HCT116 (cell line): ENCODE measurements at regions not wholly inside any gene's neighbourhood (a gene's known extent, or its start where the extent isn't known, plus 50 kb on each side); places are given as distances from the start of the nearest gene placed in this dataset.

ENCODE experiments used
- ATAC-seq: fragments of 200-7000 bp; cut with Tn5 transposase; 2 replicates; pipeline ENCODE4 v1.9.1; 2020; ENCODE audit warnings: mild to moderate bottlenecking, moderate library complexity
- BruUV-seq: library from RNA; stranded (reverse); fragments of 400-500 nt; replicated peaks from 2 replicates; lab custom pipeline; 2021; lab: Mats Ljungman, UMichigan
- CTCF ChIA-PET: fragments of 300-600 bp; sonication (Branson Sonifier 250); formaldehyde crosslinking; loops from one replicate; lab custom pipeline; 2021; ENCODE audit warnings: antibody characterized with exemption; lab: Charles Lee
- POLR2A ChIA-PET: fragments of 300-600, 350-600 bp; sonication (Branson Sonifier 250); formaldehyde crosslinking; loops from one replicate; lab custom pipeline; 2021; ENCODE audit warnings: antibody characterized with exemption; lab: Charles Lee
- RAD21 ChIA-PET, 2 experiments: fragments of 300-600 bp; sonication (Branson Sonifier 250); formaldehyde crosslinking; loops; one replicate each; lab custom pipeline; 2023; ENCODE audit warnings: low total read pairs in 2 of 2; ENCODE audit not compliant: uncharacterized antibody in 2 of 2, unreplicated experiment in 2 of 2, low non-redundant PET in 1 of 2; lab: Charles Lee
- DNase-seq: peaks from one replicate; pipeline ENCODE4 v3.0.0-alpha.2; 2010; ENCODE audit warnings: low read depth, low spot score
- H2AFZ ChIP-seq: fragments of 200-600 bp; shearing (Covaris generic), sonication (generic); 2 replicates; pipeline ENCODE4 v1.6.1; 2017; ENCODE audit warnings: low read depth, mixed run types, mixed read lengths, antibody characterized with exemption, low read length; ENCODE audit not compliant: poor library complexity, severe bottlenecking
- H3K27ac ChIP-seq: 2 replicates; pipeline ENCODE4 v1.5.1; 2012; ENCODE audit warnings: low read depth, low read length
- H3K27me3 ChIP-seq: fragments of 200-600 bp; sonication (generic); 2 replicates; pipeline ENCODE4 v1.6.1; 2016; ENCODE audit warnings: mixed run types, low read length, mixed read lengths; ENCODE audit not compliant: insufficient read depth
- H3K36me3 ChIP-seq, 2 experiments: fragments of 200-500 bp in 1 of 2; fragments of 200-600 bp in 1 of 2; sonication (Bioruptor generic) in 1 of 2; sonication (generic) in 1 of 2; 2 replicates each; pipeline versions ENCODE4 v1.5.1 to v1.6.1; 2014 to 2016; ENCODE audit warnings: low read length in 2 of 2, inconsistent platforms in 1 of 2, mixed read lengths in 1 of 2, mixed run types in 1 of 2; ENCODE audit not compliant: insufficient read depth in 2 of 2, control insufficient read depth in 1 of 2
- H3K4me1 ChIP-seq, 2 experiments: fragments of 200-600 bp in 1 of 2; sonication (generic) in 1 of 2; 2 replicates each; pipeline versions ENCODE4 v1.5.1 to v1.6.1; 2012 to 2017; ENCODE audit warnings: low read length in 2 of 2, inconsistent platforms in 1 of 2, mild to moderate bottlenecking in 1 of 2, mixed read lengths in 1 of 2, mixed run types in 1 of 2, moderate library complexity in 1 of 2; ENCODE audit not compliant: insufficient read depth in 2 of 2, control insufficient read depth in 1 of 2
- H3K4me2 ChIP-seq: fragments of 200-600 bp; sonication (generic); 2 replicates; pipeline ENCODE4 v1.6.1; 2017; ENCODE audit warnings: mixed run types, low read length, mixed read lengths
- H3K4me3 ChIP-seq, 2 experiments: fragments of 200-600 bp in 1 of 2; sonication (generic) in 1 of 2; replicated peaks in 1 of 2; 2 replicates each; pipeline ENCODE4 v1.5.1; 2011 to 2016; ENCODE audit warnings: low read length in 2 of 2, control low read depth in 1 of 2, low read depth in 1 of 2, mild to moderate bottlenecking in 1 of 2, mixed read lengths in 1 of 2, mixed run types in 1 of 2
- H3K79me2 ChIP-seq: fragments of 200-600 bp; sonication (generic); 2 replicates; pipeline ENCODE4 v1.6.1; 2017; ENCODE audit warnings: mild to moderate bottlenecking, mixed run types, low read length, moderate library complexity, mixed read lengths; ENCODE audit not compliant: insufficient read depth
- H3K9ac ChIP-seq: fragments of 200-600 bp; sonication (generic); 2 replicates; pipeline ENCODE4 v1.6.1; 2016; ENCODE audit warnings: low read length, mixed read lengths
- H3K9me2 ChIP-seq: fragments of 200-600 bp; sonication (generic), shearing (Covaris generic); 2 replicates; pipeline ENCODE4 v1.6.1; 2017; ENCODE audit warnings: mixed run types, mild to moderate bottlenecking, moderate library complexity; ENCODE audit not compliant: insufficient read depth
- H3K9me3 ChIP-seq, 2 experiments: fragments of 200-500 bp in 1 of 2; fragments of 200-600 bp in 1 of 2; sonication (Bioruptor generic) in 1 of 2; sonication (generic) in 1 of 2; 2 replicates each; pipeline ENCODE4 v1.6.1; 2014 to 2017; ENCODE audit warnings: low read length in 2 of 2, mixed read lengths in 2 of 2, inconsistent platforms in 1 of 2, low read depth in 1 of 2, mild to moderate bottlenecking in 1 of 2, mixed run types in 1 of 2, moderate library complexity in 1 of 2; ENCODE audit not compliant: control insufficient read depth in 1 of 2, insufficient read depth in 1 of 2
- H4K20me1 ChIP-seq: fragments of 200-600 bp; sonication (generic), shearing (Covaris generic); 2 replicates; pipeline ENCODE4 v1.6.1; 2017; ENCODE audit warnings: mixed run types, mild to moderate bottlenecking, moderate library complexity; ENCODE audit not compliant: insufficient read depth
- CBX3 ChIP-seq: IDR thresholded peaks from 2 replicates; pipeline ENCODE4 v1.6.1; 2012; ENCODE audit warnings: low read depth
- CEBPB ChIP-seq: IDR thresholded peaks from 2 replicates; pipeline ENCODE4 v1.6.1; 2012; ENCODE audit warnings: low read depth
- EZH2phosphoT487 ChIP-seq: fragments of 200-600 bp; IDR thresholded peaks from 2 replicates; pipeline ENCODE4 v1.6.1; 2018; ENCODE audit warnings: antibody characterized with exemption, borderline replicate concordance
- FOSL1 ChIP-seq: IDR thresholded peaks from 2 replicates; pipeline ENCODE4 v1.6.1; 2012; ENCODE audit warnings: low read depth
- POLR2A ChIP-seq: IDR thresholded peaks from 2 replicates; pipeline ENCODE4 v1.7.0; 2011; ENCODE audit warnings: borderline replicate concordance; ENCODE audit not compliant: insufficient read depth, insufficient read length; ENCODE audit errors: extremely low read depth
- POLR2AphosphoS5 ChIP-seq: IDR thresholded peaks from 2 replicates; pipeline ENCODE4 v1.6.1; 2011; ENCODE audit warnings: mild to moderate bottlenecking, low read depth, low read length, moderate library complexity
- RAD21 ChIP-seq: IDR thresholded peaks from 2 replicates; pipeline ENCODE4 v1.6.1; 2012; ENCODE audit warnings: low read depth, mild to moderate bottlenecking
- intact Hi-C: fragments of 100-400 bp; cut with micrococcal nuclease; formaldehyde crosslinking; loops from 2 replicates; pipeline ENCODE4 v1.10.0; 2022
- TF ChIP-seq, protein P1 (sequence below): IDR thresholded peaks from 2 replicates; pipeline ENCODE4 v1.6.1; 2011; ENCODE audit warnings: mild to moderate bottlenecking, low read length, moderate library complexity; ENCODE audit not compliant: insufficient replicate concordance; ENCODE audit errors: extremely low read depth
- TF ChIP-seq, protein P2 (sequence below): IDR thresholded peaks from 2 replicates; pipeline ENCODE4 v1.6.1; 2012

DNA sequence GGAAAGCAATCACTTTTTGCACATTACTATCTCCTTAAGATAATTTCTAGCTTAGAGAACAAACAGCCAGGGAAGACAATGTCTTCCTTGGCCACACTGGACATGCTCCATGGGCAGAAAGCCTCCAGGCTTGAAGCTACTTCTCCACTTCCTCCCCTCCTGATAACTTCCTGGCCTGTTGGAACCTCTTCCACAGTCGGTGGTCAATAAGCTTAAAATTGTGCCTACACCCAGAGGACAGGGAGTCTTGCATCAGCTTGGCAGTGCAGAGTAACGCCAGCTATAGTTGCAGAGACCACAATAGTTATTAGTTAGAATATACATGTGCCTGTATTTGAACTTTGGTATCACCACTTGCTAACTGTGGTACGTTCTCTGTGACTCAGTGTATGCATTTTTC is 58.1 kb upstream of the ABCA1 start:
- ChIA-PET POLR2A (no interaction called here), CTCF (no interaction called here), RAD21 (interaction anchor here in 1 of 2 experiments (0.6 kb wide), 1 partner anchor 18 kb away, joined by 3 read pairs; no protein-coding TSS in a partner anchor)
- no peak overlapping the region for H2AFZ ChIP-seq
- H3K9ac ChIP-seq = no peak overlapping the region
- H3K27me3 ChIP-seq = no peaks in the 10 kb centered on the region
- TF ChIP-seq CBX3 = no peak
- TF ChIP-seq RAD21 = no peak
- TF ChIP-seq, protein P1, sequence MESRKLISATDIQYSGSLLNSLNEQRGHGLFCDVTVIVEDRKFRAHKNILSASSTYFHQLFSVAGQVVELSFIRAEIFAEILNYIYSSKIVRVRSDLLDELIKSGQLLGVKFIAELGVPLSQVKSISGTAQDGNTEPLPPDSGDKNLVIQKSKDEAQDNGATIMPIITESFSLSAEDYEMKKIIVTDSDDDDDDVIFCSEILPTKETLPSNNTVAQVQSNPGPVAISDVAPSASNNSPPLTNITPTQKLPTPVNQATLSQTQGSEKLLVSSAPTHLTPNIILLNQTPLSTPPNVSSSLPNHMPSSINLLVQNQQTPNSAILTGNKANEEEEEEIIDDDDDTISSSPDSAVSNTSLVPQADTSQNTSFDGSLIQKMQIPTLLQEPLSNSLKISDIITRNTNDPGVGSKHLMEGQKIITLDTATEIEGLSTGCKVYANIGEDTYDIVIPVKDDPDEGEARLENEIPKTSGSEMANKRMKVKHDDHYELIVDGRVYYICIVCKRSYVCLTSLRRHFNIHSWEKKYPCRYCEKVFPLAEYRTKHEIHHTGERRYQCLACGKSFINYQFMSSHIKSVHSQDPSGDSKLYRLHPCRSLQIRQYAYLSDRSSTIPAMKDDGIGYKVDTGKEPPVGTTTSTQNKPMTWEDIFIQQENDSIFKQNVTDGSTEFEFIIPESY = no peak
- no peak for TF ChIP-seq POLR2AphosphoS5
- TF ChIP-seq, protein P2, sequence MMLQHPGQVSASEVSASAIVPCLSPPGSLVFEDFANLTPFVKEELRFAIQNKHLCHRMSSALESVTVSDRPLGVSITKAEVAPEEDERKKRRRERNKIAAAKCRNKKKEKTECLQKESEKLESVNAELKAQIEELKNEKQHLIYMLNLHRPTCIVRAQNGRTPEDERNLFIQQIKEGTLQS = no peak
- TF ChIP-seq FOSL1 = no peak
- no peak for TF ChIP-seq POLR2A
- DNase-seq = no peak
- H3K27ac ChIP-seq = no peak overlapping the region
- intact Hi-C loops = no loop called here
- H4K20me1 ChIP-seq = no peaks in the 10 kb centered on the region
- H3K79me2 ChIP-seq = no peaks in the 10 kb centered on the region
- BruUV-seq = no TSS peak
- peaks cover 5 to 8% of the 10 kb centered on the region in 2 experiments; a peak in 3 of 4 replicates for H3K4me1 ChIP-seq
- ATAC-seq = no peak
- no peaks in the 10 kb centered on the region for H3K9me2 ChIP-seq
- no peak overlapping the region for H3K4me3 ChIP-seq
- no peaks in the 10 kb centered on the region for H3K36me3 ChIP-seq
- no peak overlapping the region for H3K4me2 ChIP-seq
- H3K9me3 ChIP-seq = no peaks in the 10 kb centered on the region

DNA sequence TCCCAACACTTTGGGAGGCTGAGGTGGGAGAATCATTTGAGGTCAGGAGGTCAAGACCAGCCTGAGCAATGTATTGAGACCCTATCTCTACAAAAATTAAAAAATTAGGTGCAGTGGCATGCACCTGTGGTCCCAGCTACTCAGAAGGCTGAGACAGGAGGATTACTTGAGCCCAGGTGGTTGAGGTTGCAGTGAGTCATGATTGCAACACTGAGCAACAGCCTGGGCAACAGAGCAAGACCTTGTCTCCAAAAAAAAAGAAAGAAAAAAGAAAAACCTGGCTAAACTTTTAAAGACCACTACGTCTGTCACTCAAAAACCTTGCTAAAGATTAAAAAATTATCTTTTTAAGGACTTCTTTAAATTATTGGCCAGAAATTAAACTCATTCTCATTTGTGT is 59.8 kb upstream of the ABCA1 start:
- TF ChIP-seq CEBPB (peak; percentile 51), EZH2phosphoT487 (no peak)
- H3K27ac ChIP-seq = no peak overlapping the region
- H3K36me3 ChIP-seq = no peaks in the 10 kb centered on the region
- ChIA-PET CTCF (no interaction called here), POLR2A (no interaction called here), RAD21 (no interaction called here)
- H3K4me2 ChIP-seq = no peak overlapping the region
- ATAC-seq (no peak), DNase-seq (no peak)
- H2AFZ ChIP-seq = no peak overlapping the region
- H3K4me1 ChIP-seq = peaks cover 13 to 23% of the 10 kb centered on the region in 2 experiments
- no peaks in the 10 kb centered on the region for H3K9me3 ChIP-seq
- BruUV-seq = no TSS peak
- H3K9me2 ChIP-seq = no peaks in the 10 kb centered on the region
- no peak overlapping the region for H3K4me3 ChIP-seq
- no peak overlapping the region for H3K9ac ChIP-seq
- H3K27me3 ChIP-seq = no peaks in the 10 kb centered on the region
- intact Hi-C loops = no loop called here
- H3K79me2 ChIP-seq = no peaks in the 10 kb centered on the region
- H4K20me1 ChIP-seq = no peaks in the 10 kb centered on the region
